HG03045 (cell line): ENCODE measurements at regions not wholly inside any gene's neighbourhood (a gene's known extent, or its start where the extent isn't known, plus 50 kb on each side); places are given as distances from the start of the nearest gene placed in this dataset.

Experiments
- ATAC-seq: cut with Tn5 transposase; IDR thresholded peaks from one replicate; pipeline ENCODE4 v1.9.1; 2021; ENCODE audit warnings: mild to moderate bottlenecking, moderate library complexity; ENCODE audit not compliant: unreplicated experiment

DNA sequence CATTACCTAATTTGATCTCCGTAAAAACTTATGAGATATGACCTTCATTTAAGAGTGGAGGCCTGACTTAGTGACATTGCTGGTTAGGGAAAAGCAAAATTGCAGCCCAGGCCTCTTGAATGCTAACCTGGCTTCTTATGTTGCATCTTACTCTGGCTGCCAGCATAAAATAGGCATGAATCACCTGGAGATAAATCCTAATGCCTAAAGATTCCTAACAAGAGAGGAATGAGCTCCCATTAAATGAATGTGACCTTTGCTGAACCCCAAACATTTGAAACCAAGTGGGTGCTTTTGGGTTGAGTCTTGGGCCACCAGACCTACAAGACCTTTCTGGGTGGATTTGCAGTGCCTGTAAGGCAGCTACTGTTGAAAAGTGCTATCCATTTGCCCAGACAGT is 1145.6 kb upstream of the TENM4 start:
- ATAC-seq: no peak

DNA sequence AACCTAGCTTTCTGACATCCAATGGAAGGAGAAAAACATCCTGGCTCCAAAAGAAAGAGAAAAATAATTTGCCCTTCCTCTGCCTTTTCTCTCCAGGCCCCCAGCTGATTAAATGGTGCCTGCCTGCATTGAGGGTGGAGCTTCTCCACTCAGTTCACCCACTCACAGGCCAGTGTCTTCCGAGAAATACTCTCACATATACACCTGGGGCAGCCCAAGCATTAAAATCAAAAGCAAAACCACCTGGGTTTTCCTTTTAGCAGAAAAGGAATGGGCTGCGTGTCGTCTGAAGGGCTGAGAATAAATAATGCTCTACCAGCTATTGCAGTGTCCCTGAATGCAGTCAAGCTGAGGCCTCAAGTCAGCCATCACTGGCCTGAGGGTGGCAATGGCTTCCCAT is 1143.8 kb upstream of the TENM4 start:
- ATAC-seq: no peak

- no peak for ATAC-seq
Observed at GRCh38 chr11:80569832-80570231, 1129.0 kb upstream of the TENM4 start.

DNA sequence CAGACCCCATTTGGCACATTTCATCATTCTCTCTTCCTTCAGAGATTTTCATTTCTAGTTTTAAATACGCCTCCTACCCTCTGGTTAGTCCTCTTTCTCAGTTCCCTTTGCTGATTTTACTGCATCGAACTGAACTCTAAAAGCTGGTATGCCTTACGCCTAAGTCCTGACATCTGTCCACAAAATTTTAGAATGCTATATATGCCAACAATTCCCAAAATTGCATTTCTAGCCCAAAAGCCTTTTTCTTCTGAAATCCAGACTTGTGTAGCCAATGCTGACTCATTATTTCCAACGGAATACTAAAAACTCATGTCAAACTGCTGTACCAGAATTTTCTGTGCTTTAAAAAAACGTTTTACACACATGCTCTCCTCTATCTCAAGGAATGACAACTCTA is 1124.4 kb upstream of the TENM4 start:
- no peak for ATAC-seq

DNA sequence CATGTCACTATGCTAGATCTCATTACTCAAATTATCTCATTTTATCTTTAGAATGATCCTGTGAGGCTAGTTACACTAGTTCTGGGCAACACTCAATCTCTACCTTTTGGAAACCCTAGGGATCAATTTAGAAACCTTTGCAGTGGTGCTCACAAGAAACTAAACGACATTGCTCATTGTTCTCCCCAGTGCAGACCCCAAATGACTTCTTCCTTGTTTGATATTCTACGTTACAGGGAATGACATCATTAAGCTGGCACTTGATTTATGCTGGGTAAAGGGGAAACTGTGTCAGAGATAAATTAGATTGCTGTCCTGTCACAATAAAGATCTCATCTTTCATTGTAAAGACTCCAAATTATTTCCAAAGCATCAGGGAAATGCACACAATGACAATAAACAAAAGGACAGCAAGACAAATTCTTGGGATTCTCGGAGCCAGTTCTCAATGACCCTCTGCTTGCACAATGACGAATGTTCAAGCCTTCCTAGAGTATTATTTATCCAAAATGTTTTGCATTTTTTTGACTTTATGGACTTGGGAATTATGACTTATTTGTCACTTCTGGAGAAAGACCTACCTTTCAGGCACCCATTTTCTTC is 1121.8 kb upstream of the TENM4 start:
- ATAC-seq: no peak

GRCh38 chr11:80559942-80560341 is 1119.1 kb upstream of the TENM4 start:
- ATAC-seq: no peak

DNA sequence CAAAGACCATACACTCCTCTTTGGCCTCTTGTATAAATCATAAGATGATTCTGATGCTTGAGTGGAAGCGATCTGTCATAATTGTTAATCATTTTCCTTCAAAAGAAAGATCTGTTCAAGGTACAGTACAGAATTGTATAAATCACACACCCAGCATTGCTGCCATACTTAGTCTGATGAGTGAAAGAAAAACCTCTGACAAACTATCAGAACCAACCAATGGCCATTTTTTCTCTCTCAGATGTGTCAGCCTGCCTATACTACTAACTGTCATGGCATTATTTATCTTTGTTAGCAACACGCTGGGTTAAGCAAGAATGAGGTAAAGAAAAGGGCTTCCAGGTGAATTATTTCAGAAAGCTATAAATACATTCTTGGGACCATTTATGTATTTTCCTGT is 1112.7 kb upstream of the TENM4 start:
- no peak for ATAC-seq

DNA sequence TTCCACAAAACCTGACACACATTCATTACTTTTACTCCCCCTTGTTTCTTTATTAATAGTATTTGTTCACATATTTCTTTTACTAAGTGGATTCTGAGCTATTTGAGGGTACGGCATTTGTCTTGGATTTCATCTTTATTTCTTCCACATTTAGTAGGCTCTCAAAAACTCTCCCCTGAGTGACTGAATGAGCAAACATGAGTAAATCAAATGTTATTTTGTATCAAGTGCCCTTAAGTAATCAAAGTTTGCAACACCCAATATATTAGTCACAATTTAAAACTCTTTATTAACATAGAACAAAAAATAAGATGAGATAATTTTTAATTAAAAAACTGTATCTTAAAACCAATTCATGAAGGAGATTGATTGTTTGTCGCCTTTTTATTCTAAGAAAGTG is 1101.9 kb upstream of the TENM4 start:
- ATAC-seq: no peak

DNA sequence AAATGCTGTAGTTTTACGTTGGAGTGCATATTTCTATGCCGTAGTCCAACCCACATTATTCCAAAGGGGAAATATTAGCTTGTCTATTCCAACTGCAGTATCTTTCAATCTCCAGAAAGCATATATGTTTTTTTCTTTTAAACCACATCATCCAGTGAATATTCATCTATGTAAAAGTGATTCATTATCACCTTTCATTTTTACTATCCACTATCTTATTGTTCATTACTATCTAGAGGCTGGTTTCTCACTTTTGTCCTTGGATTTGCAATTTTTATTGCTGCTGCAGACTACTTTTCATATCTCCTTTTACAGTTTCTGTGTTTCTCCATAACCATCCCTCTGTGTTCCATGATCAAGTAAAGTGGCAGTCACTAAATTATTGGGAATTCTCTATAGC is 1097.2 kb upstream of the TENM4 start:
- ATAC-seq: no peak

DNA sequence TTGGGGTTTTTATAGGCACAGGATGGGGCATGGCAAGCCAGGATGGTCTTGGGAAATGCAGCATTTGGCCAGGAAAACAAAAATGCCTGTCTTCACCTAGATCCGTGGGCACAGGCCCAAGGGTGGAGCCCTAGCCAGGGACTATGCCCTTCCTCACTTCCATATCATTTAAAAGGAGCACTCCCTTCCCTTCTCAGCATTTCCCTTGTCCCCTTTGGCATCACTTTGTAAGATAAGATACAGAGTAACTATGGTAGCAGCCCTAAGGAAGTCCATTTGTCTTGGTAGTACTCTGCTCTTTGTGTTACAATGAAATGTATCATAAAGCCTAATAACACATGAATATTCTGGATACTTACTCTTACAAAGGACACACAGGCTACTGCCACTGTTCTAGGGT is 1092.6 kb upstream of the TENM4 start:
- ATAC-seq: no peak

- no peak for ATAC-seq
Observed at GRCh38 chr11:80532633-80533232, 1091.9 kb upstream of the TENM4 start.

GRCh38 chr11:80529726-80530125 is 1088.9 kb upstream of the TENM4 start:
- ATAC-seq: no peak

GRCh38 chr11:80525663-80526405 is 1085.0 kb upstream of the TENM4 start:
- ATAC-seq: no peak

DNA sequence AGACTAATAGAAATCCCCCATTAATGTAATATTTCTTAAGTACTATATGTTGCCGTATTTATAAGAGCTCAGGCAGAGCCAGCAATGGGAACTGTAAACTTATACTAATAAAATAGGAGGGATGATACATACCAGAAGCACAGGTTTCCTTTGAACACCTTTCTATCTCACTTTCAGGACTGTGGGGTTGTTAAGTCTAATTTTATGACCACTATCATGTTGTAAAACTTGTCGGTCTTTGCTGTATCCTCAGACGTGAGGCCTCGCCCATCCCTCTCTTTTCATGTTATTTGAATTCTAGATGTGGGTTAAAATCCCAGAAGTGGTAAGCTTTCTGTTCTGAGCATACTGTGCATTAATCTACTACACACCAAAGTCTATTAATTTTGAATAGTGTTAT is 1083.5 kb upstream of the TENM4 start:
- ATAC-seq: no peak

DNA sequence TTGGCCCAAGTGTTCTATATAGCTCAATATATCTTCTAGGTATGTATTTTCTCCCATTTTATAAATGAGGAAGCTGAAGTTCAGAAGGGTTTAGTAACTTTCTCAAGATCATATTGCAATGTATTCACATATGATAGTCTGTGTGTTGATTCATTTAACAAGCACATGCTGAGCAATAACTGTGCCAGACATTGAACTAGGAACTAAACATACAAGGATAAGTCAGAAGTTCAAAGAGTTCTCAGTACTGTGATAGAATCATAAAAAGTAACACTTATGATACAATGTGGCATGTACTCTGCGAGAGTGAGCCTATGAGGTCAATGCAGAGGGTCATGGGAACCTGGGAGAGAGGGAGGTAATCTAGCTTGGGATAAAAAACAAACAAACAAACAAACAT is 1082.2 kb upstream of the TENM4 start:
- ATAC-seq: no peak

GRCh38 chr11:80521592-80521991 is 1080.8 kb upstream of the TENM4 start:
- no peak for ATAC-seq

DNA sequence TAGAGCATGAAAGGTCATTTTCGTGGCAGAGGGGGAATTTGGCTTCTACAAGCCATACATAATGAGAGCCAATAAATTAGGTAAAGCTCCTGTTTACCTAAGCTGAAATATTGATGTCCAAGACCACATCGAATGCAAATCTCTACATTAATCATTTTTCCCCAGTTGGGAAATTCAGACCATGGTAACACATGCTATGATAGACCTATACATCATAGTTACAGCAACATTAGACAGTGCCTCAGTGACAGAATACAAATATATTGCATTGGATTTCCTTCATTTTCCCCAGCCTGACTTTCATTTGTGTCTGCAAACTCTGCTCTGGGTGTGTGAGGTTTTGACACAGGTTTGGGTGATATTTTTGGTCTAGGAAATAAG is 1079.7 kb upstream of the TENM4 start:
- ATAC-seq: no peak

DNA sequence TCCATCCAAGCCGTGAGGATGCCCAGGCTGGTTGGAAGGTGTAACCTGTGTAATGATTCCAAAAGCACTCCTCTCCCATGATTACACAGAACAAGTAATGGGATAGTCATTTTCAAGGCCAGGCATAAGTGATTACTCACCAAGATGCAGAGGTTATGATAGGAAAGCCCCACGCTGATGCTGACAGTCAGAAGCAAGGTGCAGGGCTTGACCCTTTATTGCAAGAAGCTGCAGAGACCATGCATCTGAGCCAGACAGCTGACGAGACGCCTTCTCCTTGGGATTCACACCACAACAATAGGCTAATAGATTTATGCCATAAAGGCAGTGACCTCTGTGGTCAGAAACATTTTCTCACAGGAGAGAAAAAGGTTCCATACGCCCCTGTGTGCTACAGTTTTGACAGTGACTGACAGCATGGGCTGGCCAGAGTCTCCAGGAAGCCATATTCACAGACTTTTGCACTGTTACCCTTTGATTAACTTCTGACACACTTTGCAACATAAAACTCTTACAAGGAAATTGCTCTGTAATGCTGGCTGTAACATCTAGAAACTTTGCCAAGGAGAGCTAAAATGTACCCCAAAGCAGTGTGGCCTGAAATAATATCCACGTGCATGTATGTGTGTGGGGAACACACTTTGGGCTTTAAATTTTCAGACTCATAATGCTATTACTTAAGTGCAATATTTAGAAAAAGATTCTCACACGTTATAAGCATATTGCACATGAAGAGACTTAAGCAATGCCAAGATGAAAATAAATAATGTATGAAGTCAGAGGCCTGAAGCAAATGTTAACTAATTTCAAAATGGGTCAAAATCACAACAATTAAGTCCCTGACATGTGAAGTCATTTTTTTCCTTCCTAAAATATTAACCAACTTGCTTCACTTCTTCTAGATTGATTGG is 1079.0 kb upstream of the TENM4 start:
- no peak for ATAC-seq

- ATAC-seq: no peak
Observed at GRCh38 chr11:80517701-80518100, 1076.9 kb upstream of the TENM4 start.

- no peak for ATAC-seq
Observed at GRCh38 chr11:80515097-80515496, 1074.3 kb upstream of the TENM4 start.

GRCh38 chr11:80512491-80512890 is 1071.7 kb upstream of the TENM4 start:
- no peak for ATAC-seq
